Peyer's patch (tissue), 4 donors: ENCODE measurements at regions not wholly inside any gene's neighbourhood (a gene's known extent, or its start where the extent isn't known, plus 50 kb on each side); places are given as distances from the start of the nearest gene placed in this dataset.

Experiments used
- POLR2A ChIP-seq, 2 donors: fragments of 450-650 bp; IDR thresholded peaks; one replicate each; pipeline ENCODE4 v1.5.1; 2017; ENCODE audit warnings: antibody characterized with exemption in 2 of 2, mild to moderate bottlenecking in 2 of 2, moderate library complexity in 2 of 2
- TF ChIP-seq, protein P1 (sequence below), 6 experiments: fragments of 450-650 bp in 4 of 6; fragments of 200-600 bp in 2 of 6; sonication (generic) in 1 of 6; IDR thresholded peaks; one replicate each; pipeline ENCODE4 v1.5.1; 2017 to 2019; ENCODE audit warnings: antibody characterized with exemption in 6 of 6, mild to moderate bottlenecking in 3 of 6, moderate library complexity in 1 of 6

GRCh38 chrY:8125907-8126571 lies 1211.2 kb upstream of the TSPY4 start:
- TF ChIP-seq POLR2A (IDR thresholded peaks at IDR 0.05), result no peak
- TF ChIP-seq, protein P1, sequence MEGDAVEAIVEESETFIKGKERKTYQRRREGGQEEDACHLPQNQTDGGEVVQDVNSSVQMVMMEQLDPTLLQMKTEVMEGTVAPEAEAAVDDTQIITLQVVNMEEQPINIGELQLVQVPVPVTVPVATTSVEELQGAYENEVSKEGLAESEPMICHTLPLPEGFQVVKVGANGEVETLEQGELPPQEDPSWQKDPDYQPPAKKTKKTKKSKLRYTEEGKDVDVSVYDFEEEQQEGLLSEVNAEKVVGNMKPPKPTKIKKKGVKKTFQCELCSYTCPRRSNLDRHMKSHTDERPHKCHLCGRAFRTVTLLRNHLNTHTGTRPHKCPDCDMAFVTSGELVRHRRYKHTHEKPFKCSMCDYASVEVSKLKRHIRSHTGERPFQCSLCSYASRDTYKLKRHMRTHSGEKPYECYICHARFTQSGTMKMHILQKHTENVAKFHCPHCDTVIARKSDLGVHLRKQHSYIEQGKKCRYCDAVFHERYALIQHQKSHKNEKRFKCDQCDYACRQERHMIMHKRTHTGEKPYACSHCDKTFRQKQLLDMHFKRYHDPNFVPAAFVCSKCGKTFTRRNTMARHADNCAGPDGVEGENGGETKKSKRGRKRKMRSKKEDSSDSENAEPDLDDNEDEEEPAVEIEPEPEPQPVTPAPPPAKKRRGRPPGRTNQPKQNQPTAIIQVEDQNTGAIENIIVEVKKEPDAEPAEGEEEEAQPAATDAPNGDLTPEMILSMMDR (IDR thresholded peaks at IDR 0.05), result no peak
